Transverse colon (tissue), 4 donors: ENCODE measurements at regions not wholly inside any gene's neighbourhood (a gene's known extent, or its start where the extent isn't known, plus 50 kb on each side); places are given as distances from the start of the nearest gene placed in this dataset.

ENCODE experiments used
- DNase-seq: peaks from one replicate; pipeline ENCODE4 v3.0.0-alpha.2; 2019
- H3K27ac ChIP-seq, 4 donors: fragments of 200-600 bp; sonication (generic); 2 replicates each; pipeline ENCODE4 v1.5.1; 2016 to 2018; ENCODE audit warnings: inconsistent platforms in 4 of 4
- H3K27me3 ChIP-seq: fragments of 200-600 bp; sonication (generic); 2 replicates; pipeline ENCODE4 v1.5.1; 2017; ENCODE audit warnings: inconsistent platforms
- H3K36me3 ChIP-seq, 4 donors: fragments of 200-600 bp; sonication (generic); 2 replicates each; pipeline ENCODE4 v1.5.1; 2017 to 2019; ENCODE audit warnings: inconsistent platforms in 4 of 4
- H3K4me1 ChIP-seq, 4 donors: fragments of 200-600 bp; sonication (generic); 2 replicates each; pipeline ENCODE4 v1.5.1; 2017 to 2020; ENCODE audit warnings: inconsistent platforms in 4 of 4
- H3K4me3 ChIP-seq, 4 donors: fragments of 200-600 bp; sonication (generic); 1 replicate in 1 of 4; 2 replicates in 3 of 4; pipeline versions ENCODE4 v1.5.1 to v1.6.1; 2017 to 2019; ENCODE audit warnings: inconsistent platforms in 4 of 4
- H3K9me3 ChIP-seq, 2 donors: fragments of 200-600 bp; sonication (generic); 2 replicates each; pipeline ENCODE4 v1.5.1; 2017 to 2019; ENCODE audit warnings: inconsistent platforms in 2 of 2
- EP300 ChIP-seq: sonication (generic); formaldehyde crosslinking; IDR thresholded peaks from one replicate; pipeline ENCODE4 v1.6.1; 2017; ENCODE audit warnings: antibody characterized with exemption, low read depth
- POLR2A ChIP-seq: fragments of 450-650 bp; IDR thresholded peaks from one replicate; pipeline ENCODE4 v1.6.1; 2016; ENCODE audit warnings: antibody characterized with exemption, mild to moderate bottlenecking, moderate library complexity
- POLR2AphosphoS5 ChIP-seq, 3 donors: sonication (generic); formaldehyde crosslinking; IDR thresholded peaks; one replicate each; pipeline ENCODE4 v1.6.1; 2016; ENCODE audit warnings: antibody characterized with exemption in 3 of 3
- WGBS, 2 donors: methylation state at CpG; one replicate each; pipeline ENCODE4 v1.1.5; 2018; ENCODE audit warnings: low coverage in 1 of 2; 5-methylcytosine and 5-hydroxymethylcytosine counted together
- in situ Hi-C, 4 donors: fragments of 200-750 bp; cut with MboI; loops; one replicate each; pipeline versions ENCODE4 v1.15.0 to v1.15.1; 2017; ENCODE audit warnings: low sequenced_read_pairs in 3 of 4, low pct_ligation_motif_present in 1 of 4, low pct_unique_long_range_greater_than_20kb in 1 of 4
- intact Hi-C: fragments of 100-400 bp; cut with DNase I; formaldehyde crosslinking; loops from one replicate; pipeline ENCODE4 v1.15.1; 2023; ENCODE audit warnings: low total_unique reads
- TF ChIP-seq, protein P1 (sequence below), 5 experiments: fragments of 200-600 bp in 3 of 5; fragments of 450-650 bp in 2 of 5; sonication (generic) in 3 of 5; IDR thresholded peaks; 1 replicate in 2 of 5; 2 replicates in 3 of 5; pipeline ENCODE4 v1.5.1; 2016 to 2017; ENCODE audit warnings: antibody characterized with exemption in 5 of 5, inconsistent platforms in 3 of 5, mild to moderate bottlenecking in 2 of 5, moderate library complexity in 1 of 5

- Histone ChIP-seq H3K4me3 (no peak overlapping the region), H3K9me3 (no peaks in the 10 kb centered on the region), H3K27ac (no peak overlapping the region), H3K36me3 (no peaks in the 10 kb centered on the region), H3K27me3 (no peaks in the 10 kb centered on the region), H3K4me1 (no peaks in the 10 kb centered on the region)
- no peak for TF ChIP-seq POLR2AphosphoS5 (IDR thresholded peaks at IDR 0.05)
- TF ChIP-seq, protein P1, sequence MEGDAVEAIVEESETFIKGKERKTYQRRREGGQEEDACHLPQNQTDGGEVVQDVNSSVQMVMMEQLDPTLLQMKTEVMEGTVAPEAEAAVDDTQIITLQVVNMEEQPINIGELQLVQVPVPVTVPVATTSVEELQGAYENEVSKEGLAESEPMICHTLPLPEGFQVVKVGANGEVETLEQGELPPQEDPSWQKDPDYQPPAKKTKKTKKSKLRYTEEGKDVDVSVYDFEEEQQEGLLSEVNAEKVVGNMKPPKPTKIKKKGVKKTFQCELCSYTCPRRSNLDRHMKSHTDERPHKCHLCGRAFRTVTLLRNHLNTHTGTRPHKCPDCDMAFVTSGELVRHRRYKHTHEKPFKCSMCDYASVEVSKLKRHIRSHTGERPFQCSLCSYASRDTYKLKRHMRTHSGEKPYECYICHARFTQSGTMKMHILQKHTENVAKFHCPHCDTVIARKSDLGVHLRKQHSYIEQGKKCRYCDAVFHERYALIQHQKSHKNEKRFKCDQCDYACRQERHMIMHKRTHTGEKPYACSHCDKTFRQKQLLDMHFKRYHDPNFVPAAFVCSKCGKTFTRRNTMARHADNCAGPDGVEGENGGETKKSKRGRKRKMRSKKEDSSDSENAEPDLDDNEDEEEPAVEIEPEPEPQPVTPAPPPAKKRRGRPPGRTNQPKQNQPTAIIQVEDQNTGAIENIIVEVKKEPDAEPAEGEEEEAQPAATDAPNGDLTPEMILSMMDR (IDR thresholded peaks at IDR 0.05) = no peak
- TF ChIP-seq EP300 = no peak
- TF ChIP-seq POLR2A = no peak
- in situ Hi-C loops (no loop called here), intact Hi-C loops (no loop called here)
- DNase-seq = no peak
- 85 to 86% methylated on average over 3 of the region's 3 CpGs for WGBS, 2 donors
These were observed 175.9 kb upstream of the BMP4 start for GRCh38 chr14:54132496-54132895.

GRCh38 chr14:54133896-54134295 lies 177.3 kb upstream of the BMP4 start:
- Histone ChIP-seq H3K9me3 (no peaks in the 10 kb centered on the region), H3K36me3 (no peaks in the 10 kb centered on the region), H3K27ac (no peak overlapping the region), H3K27me3 (no peaks in the 10 kb centered on the region), H3K4me1 (no peaks in the 10 kb centered on the region), H3K4me3 (no peak overlapping the region)
- intact Hi-C loops = no loop called here
- in situ Hi-C loops = no loop called here
- 38 to 45% methylated on average over 3 of the region's 3 CpGs for WGBS, 2 donors
- TF ChIP-seq POLR2A (no peak), POLR2AphosphoS5 (IDR thresholded peaks at IDR 0.05) (no peak), EP300 (no peak)
- TF ChIP-seq, protein P1 (IDR thresholded peaks at IDR 0.05) = no peak
- DNase-seq = no peak

DNA sequence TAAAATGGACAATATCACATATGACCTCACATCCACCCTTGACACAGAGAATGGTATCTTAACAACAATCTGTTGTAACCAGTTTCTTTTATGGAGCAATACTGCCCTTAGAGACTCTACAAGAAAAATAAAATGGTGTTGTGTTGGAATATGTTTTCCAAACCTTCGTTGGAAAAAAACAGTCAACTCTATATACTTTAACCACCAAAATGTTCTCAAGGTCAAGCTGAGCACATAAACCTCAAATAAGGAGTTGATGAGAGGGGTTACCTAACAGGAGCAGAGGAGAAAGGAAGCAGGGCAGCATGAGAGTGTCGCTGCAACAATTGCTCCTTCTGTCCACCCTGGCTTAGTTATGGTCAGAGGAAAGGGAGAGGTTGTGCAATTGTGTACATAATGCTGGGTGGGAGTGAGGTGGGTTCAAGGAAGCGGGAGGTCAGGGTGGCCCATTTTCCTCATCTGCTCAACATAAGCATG lies 179.2 kb upstream of the BMP4 start:
- in situ Hi-C loops = no loop called here
- Histone ChIP-seq H3K4me1 (no peaks in the 10 kb centered on the region), H3K9me3 (no peaks in the 10 kb centered on the region), H3K4me3 (no peak overlapping the region), H3K27ac (no peak overlapping the region), H3K27me3 (no peaks in the 10 kb centered on the region), H3K36me3 (no peaks in the 10 kb centered on the region)
- no peak for TF ChIP-seq POLR2AphosphoS5 (IDR thresholded peaks at IDR 0.05)
- TF ChIP-seq, protein P1 (IDR thresholded peaks at IDR 0.05) = no peak
- intact Hi-C loops = no loop called here
- 63 to 83% methylated on average over 3 of the region's 3 CpGs for WGBS, 2 donors
- DNase-seq = no peak

DNA sequence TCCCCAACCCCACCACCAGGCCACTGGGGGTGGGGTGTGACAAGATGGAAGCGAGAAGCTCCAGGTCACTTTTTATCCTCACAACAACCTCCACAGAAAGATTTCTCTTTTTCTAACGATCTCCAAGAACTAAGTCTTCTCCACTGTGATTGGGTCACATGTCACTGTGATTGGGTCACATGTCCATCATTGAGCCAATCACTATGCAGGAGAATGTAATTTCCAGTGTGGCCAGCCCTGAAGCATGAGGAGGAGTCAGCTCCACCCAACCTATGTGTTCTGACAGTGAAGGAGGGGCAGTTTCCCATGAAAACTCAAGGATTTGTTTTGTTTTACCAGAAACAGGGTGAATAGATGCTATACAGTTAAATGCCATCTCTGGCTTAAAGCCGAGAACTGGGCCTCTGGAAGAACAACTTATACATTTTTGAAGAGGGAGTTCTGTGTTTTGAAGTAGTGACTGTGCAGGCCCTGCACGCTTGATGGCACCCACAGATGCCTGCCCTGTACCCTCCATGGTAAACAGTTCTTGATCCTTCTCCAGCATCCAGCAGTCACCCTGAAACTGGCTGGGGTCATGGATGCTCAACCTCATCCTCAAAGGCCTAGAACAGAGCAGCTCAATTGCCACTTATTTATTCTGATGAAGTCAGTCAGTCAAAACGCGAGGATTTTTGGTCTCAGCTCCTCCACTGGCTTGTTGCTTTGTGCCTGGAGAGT lies 180.4 kb upstream of the BMP4 start:
- in situ Hi-C loops = no loop called here
- WGBS, 2 donors = 76 to 91% methylated on average over 4 to 6 of the region's 6 CpGs
- DNase-seq = no peak
- no peak overlapping the region for H3K27ac ChIP-seq
- no peaks in the 10 kb centered on the region for H3K9me3 ChIP-seq
- no peaks in the 10 kb centered on the region for H3K27me3 ChIP-seq
- intact Hi-C loops = no loop called here
- no peaks in the 10 kb centered on the region for H3K36me3 ChIP-seq
- no peaks in the 10 kb centered on the region for H3K4me1 ChIP-seq
- H3K4me3 ChIP-seq = no peak overlapping the region
- TF ChIP-seq EP300 (no peak), POLR2AphosphoS5 (IDR thresholded peaks at IDR 0.05) (no peak), POLR2A (no peak)
- TF ChIP-seq, protein P1 (IDR thresholded peaks at IDR 0.05) = no peak
